Mucosa of descending colon (tissue), 3 donors: ENCODE measurements at regions not wholly inside any gene's neighbourhood (a gene's known extent, or its start where the extent isn't known, plus 50 kb on each side); places are given as distances from the start of the nearest gene placed in this dataset.

Experiments used
- ATAC-seq: fragments of 200-7000 bp; cut with Tn5 transposase; one replicate; pipeline ENCODE4 v1.9.1; 2020; ENCODE audit warnings: mild to moderate bottlenecking, moderate library complexity
- DNase-seq, 3 donors: peaks; one replicate each; pipeline ENCODE4 v3.0.0-alpha.2; 2020
- H3K36me3 ChIP-seq: fragments of 200-600 bp; one replicate; pipeline ENCODE4 v1.8.0; 2021; ENCODE audit warnings: low read depth, mild to moderate bottlenecking
- H3K4me1 ChIP-seq: fragments of 200-600 bp; one replicate; pipeline ENCODE4 v1.8.0; 2021; ENCODE audit warnings: low read depth, mild to moderate bottlenecking
- H3K4me3 ChIP-seq: fragments of 200-600 bp; one replicate; pipeline ENCODE4 v1.8.0; 2021; ENCODE audit warnings: mild to moderate bottlenecking
- H3K9me3 ChIP-seq: fragments of 200-600 bp; one replicate; pipeline ENCODE4 v1.8.0; 2021; ENCODE audit warnings: mild to moderate bottlenecking
- CTCF ChIP-seq: fragments of 200-600 bp; IDR thresholded peaks from one replicate; pipeline ENCODE4 v1.8.0; 2022; ENCODE audit warnings: antibody characterized with exemption, mild to moderate bottlenecking
- intact Hi-C, 2 donors: fragments of 100-400 bp; cut with DNase I in 1 of 2; cut with micrococcal nuclease in 1 of 2; formaldehyde crosslinking; loops; one replicate each; pipeline versions ENCODE4 v1.11.0 to v1.11.1; 2022; cut with DNase I, micrococcal nuclease
- donor health status: DM: no; HTN: no; CAD: no; lungs with moderate emphysema.
- donor health status: DM: no; HTN: no; CAD: no.
- donor health status: DM: no; HTN: yes; CAD: no.

- H3K9me3 ChIP-seq, result no peaks in the 10 kb centered on the region
- no peaks in the 10 kb centered on the region for H3K36me3 ChIP-seq
- no peak for TF ChIP-seq CTCF
- no peak overlapping the region for H3K4me3 ChIP-seq
- DNase-seq (peak in 1 of 3 donors; percentile 34), ATAC-seq (peak; percentile 35)
- intact Hi-C loops, result no loop called here
- no peaks in the 10 kb centered on the region for H3K4me1 ChIP-seq
Measured at GRCh38 chr7:115274-115911, 77.0 kb upstream of the FAM20C start.

GRCh38 chr7:116188-116981 is 76.0 kb upstream of the FAM20C start:
- no peaks in the 10 kb centered on the region for H3K36me3 ChIP-seq
- intact Hi-C loops, result no loop called here
- TF ChIP-seq CTCF, result no peak
- DNase-seq (peak in 1 of 3 donors; percentile 46), ATAC-seq (no peak)
- H3K4me3 ChIP-seq, result no peak overlapping the region
- no peaks in the 10 kb centered on the region for H3K4me1 ChIP-seq
- no peaks in the 10 kb centered on the region for H3K9me3 ChIP-seq

- no peak overlapping the region for H3K4me3 ChIP-seq
- no peaks in the 10 kb centered on the region for H3K4me1 ChIP-seq
- ATAC-seq (peak; percentile 22), DNase-seq (no peak)
- H3K9me3 ChIP-seq, result no peaks in the 10 kb centered on the region
- no peaks in the 10 kb centered on the region for H3K36me3 ChIP-seq
- no peak for TF ChIP-seq CTCF
- intact Hi-C loops, result no loop called here
Measured at GRCh38 chr7:117836-118614, 74.3 kb upstream of the FAM20C start.

GRCh38 chr7:118615-119391 is 73.6 kb upstream of the FAM20C start:
- peak in 1 of 3 donors; percentile 14 for DNase-seq
- Histone ChIP-seq H3K9me3 (no peaks in the 10 kb centered on the region), H3K4me3 (no peak overlapping the region), H3K4me1 (no peaks in the 10 kb centered on the region), H3K36me3 (no peaks in the 10 kb centered on the region)
- peak; percentile 21 for ATAC-seq
- intact Hi-C loops, result no loop called here
- TF ChIP-seq CTCF, result no peak
